GM23338 (cell line): ENCODE measurements at regions not wholly inside any gene's neighbourhood (a gene's known extent, or its start where the extent isn't known, plus 50 kb on each side); places are given as distances from the start of the nearest gene placed in this dataset.

Source experiments
- ATAC-seq: fragments of 200-7000 bp; cut with Tn5 transposase; 3 replicates; pipeline ENCODE4 v1.9.1; 2020
- DNase-seq: peaks from one replicate; pipeline ENCODE4 v3.0.0-alpha.2; 2015; ENCODE audit warnings: low spot score
- H2AFZ ChIP-seq: fragments of 200-600 bp; sonication (generic); 2 replicates; pipeline ENCODE4 v1.8.0; 2016; ENCODE audit warnings: antibody characterized with exemption, mild to moderate bottlenecking, moderate library complexity
- H3F3A ChIP-seq: fragments of 200-600 bp; sonication (generic); replicated peaks from 2 replicates; pipeline ENCODE4 v1.8.0; 2017; ENCODE audit warnings: antibody characterized with exemption, mixed run types, low read depth
- H3K27ac ChIP-seq: fragments of 200-600 bp; sonication (generic); 2 replicates; pipeline ENCODE4 v1.6.1; 2016; ENCODE audit warnings: low read depth
- H3K27me3 ChIP-seq: fragments of 200-600 bp; sonication (generic); 2 replicates; pipeline ENCODE4 v1.8.0; 2016; ENCODE audit warnings: mild to moderate bottlenecking, mixed run types, moderate library complexity; ENCODE audit not compliant: insufficient read depth
- H3K36me3 ChIP-seq: fragments of 200-600 bp; sonication (generic); 2 replicates; pipeline ENCODE4 v1.8.0; 2016; ENCODE audit warnings: mild to moderate bottlenecking; ENCODE audit not compliant: insufficient read depth
- H3K4me1 ChIP-seq: fragments of 200-600 bp; sonication (generic); 2 replicates; pipeline ENCODE4 v1.8.0; 2016; ENCODE audit warnings: mild to moderate bottlenecking, moderate library complexity; ENCODE audit not compliant: insufficient read depth
- H3K4me2 ChIP-seq: fragments of 200-600 bp; sonication (generic); 2 replicates; pipeline ENCODE4 v1.7.1; 2017; ENCODE audit warnings: mixed run types
- H3K4me3 ChIP-seq: fragments of 200-600 bp; sonication (generic); 2 replicates; pipeline ENCODE4 v1.6.1; 2016; ENCODE audit warnings: mixed run types
- H3K79me2 ChIP-seq: fragments of 200-600 bp; sonication (generic); replicated peaks from 2 replicates; pipeline ENCODE4 v1.8.0; 2017; ENCODE audit warnings: mild to moderate bottlenecking; ENCODE audit not compliant: insufficient read depth
- H3K9me2 ChIP-seq: fragments of 200-600 bp; sonication (generic); 2 replicates; pipeline ENCODE4 v1.8.0; 2017; ENCODE audit not compliant: insufficient read depth
- H4K20me1 ChIP-seq: fragments of 200-600 bp; sonication (generic); replicated peaks from 2 replicates; pipeline ENCODE4 v1.8.0; 2017; ENCODE audit warnings: mild to moderate bottlenecking; ENCODE audit not compliant: insufficient read depth
- H3K27ac Mint-ChIP-seq: 2 replicates; pipeline ENCODE4 v1.8.0; 2020; ENCODE audit warnings: inconsistent platforms, mild to moderate bottlenecking, moderate library complexity, mixed read lengths
- H3K27me3 Mint-ChIP-seq: 3 replicates; pipeline ENCODE4 v1.8.0; 2022; ENCODE audit warnings: low read depth, mild to moderate bottlenecking, moderate library complexity, mixed read lengths, inconsistent platforms; ENCODE audit not compliant: insufficient read depth, poor library complexity
- H3K36me3 Mint-ChIP-seq: 3 replicates; pipeline ENCODE4 v1.8.0; 2021; ENCODE audit warnings: low read depth, mild to moderate bottlenecking, inconsistent platforms, moderate library complexity, mixed read lengths
- H3K4me1 Mint-ChIP-seq: 3 replicates; pipeline ENCODE4 v1.8.0; 2020; ENCODE audit warnings: mild to moderate bottlenecking, inconsistent platforms, mixed read lengths
- H3K4me3 Mint-ChIP-seq: 3 replicates; pipeline ENCODE4 v1.8.0; 2021; ENCODE audit warnings: moderate library complexity, mild to moderate bottlenecking, inconsistent platforms, mixed read lengths
- H3K9me3 Mint-ChIP-seq: 3 replicates; pipeline ENCODE4 v1.8.0; 2020; ENCODE audit warnings: moderate library complexity, mild to moderate bottlenecking, inconsistent platforms, mixed read lengths
- CTCF ChIP-seq, 2 experiments: fragments of 200-600 bp in 1 of 2; sonication (generic) in 1 of 2; conservative IDR thresholded peaks; 2 replicates each; pipeline versions ENCODE4 v1.5.1 to v1.6.1; 2016 to 2017; ENCODE audit warnings: antibody characterized with exemption in 2 of 2, low read depth in 2 of 2, mild to moderate bottlenecking in 2 of 2, moderate library complexity in 1 of 2
- EZH2phosphoT487 ChIP-seq: fragments of 200-600 bp; sonication (generic); IDR thresholded peaks from one replicate; pipeline ENCODE4 v1.8.1; 2018; ENCODE audit warnings: antibody characterized with exemption; ENCODE audit not compliant: unreplicated experiment
- JUNB ChIP-seq: IDR thresholded peaks from one replicate; pipeline ENCODE4 v1.6.1; 2016; ENCODE audit warnings: antibody characterized with exemption; ENCODE audit not compliant: unreplicated experiment
- NANOG ChIP-seq: IDR thresholded peaks from 2 replicates; pipeline ENCODE4 v1.6.1; 2016; ENCODE audit warnings: antibody characterized with exemption, borderline replicate concordance
- POLR2AphosphoS5 ChIP-seq: IDR thresholded peaks from 2 replicates; pipeline ENCODE4 v1.6.1; 2016; ENCODE audit warnings: antibody characterized with exemption, low read depth
- ZNF114 ChIP-seq: fragments of 250-450 bp; sonication (Bioruptor Pico); IDR thresholded peaks from 2 replicates; pipeline ENCODE4 v1.5.0; 2020; ENCODE audit warnings: mild to moderate bottlenecking, moderate library complexity
- ZNF331 ChIP-seq: fragments of 250-450 bp; sonication (Bioruptor Pico); IDR thresholded peaks from 2 replicates; pipeline ENCODE4 v1.5.0; 2020; ENCODE audit warnings: low read depth, mild to moderate bottlenecking, moderate library complexity
- ZNF462 ChIP-seq: fragments of 250-450 bp; sonication (Bioruptor Pico); IDR thresholded peaks from 2 replicates; pipeline ENCODE4 v1.5.0; 2020; ENCODE audit warnings: mild to moderate bottlenecking, moderate library complexity

- no peaks in the 10 kb centered on the region for H3K36me3 Mint-ChIP-seq
- no peak overlapping the region for H3K4me2 ChIP-seq
- DNase-seq (no peak), ATAC-seq (no peak)
- H3K9me3 Mint-ChIP-seq, result no peaks in the 10 kb centered on the region
- peaks cover 3% of the 10 kb centered on the region; the same call in 1 of the 2 replicates for H3K9me2 ChIP-seq
- H3K4me3 Mint-ChIP-seq, result no peak overlapping the region
- H4K20me1 ChIP-seq, result no peaks in the 10 kb centered on the region; the same call in 1 of the 2 replicates
- H3F3A ChIP-seq, result no peaks in the 10 kb centered on the region
- no peak overlapping the region for H2AFZ ChIP-seq
- no peaks in the 10 kb centered on the region for H3K4me1 Mint-ChIP-seq
- no peaks in the 10 kb centered on the region for H3K36me3 ChIP-seq
- H3K27ac ChIP-seq, result no peak overlapping the region
- H3K27ac Mint-ChIP-seq, result no peak overlapping the region
- no peaks in the 10 kb centered on the region for H3K79me2 ChIP-seq
- TF ChIP-seq POLR2AphosphoS5 (no peak), ZNF331 (no peak), NANOG (no peak), ZNF462 (CRISPR knock-in tag) (no peak), CTCF (conservative IDR thresholded peaks at IDR 0.05; ENCODE audit: low read depth in 2 of 2) (no peak), EZH2phosphoT487 (no peak), JUNB (no peak), ZNF114 (no peak)
- H3K27me3 ChIP-seq, result no peaks in the 10 kb centered on the region
- H3K4me1 ChIP-seq, result no peaks in the 10 kb centered on the region
- no peaks in the 10 kb centered on the region for H3K27me3 Mint-ChIP-seq
- no peak overlapping the region for H3K4me3 ChIP-seq
These were observed 336.5 kb downstream of the MIAT start for GRCh38 chr22:26993886-26994285.
